Gastroesophageal sphincter (tissue), 4 donors: ENCODE measurements at regions not wholly inside any gene's neighbourhood (a gene's known extent, or its start where the extent isn't known, plus 50 kb on each side); places are given as distances from the start of the nearest gene placed in this dataset.

Source experiments
- ATAC-seq: fragments of 150-250 bp; one replicate; pipeline ENCODE4 v1.9.1; 2016; ENCODE audit warnings: mild to moderate bottlenecking, moderate library complexity
- H3K27ac ChIP-seq, 4 donors: fragments of 200-600 bp; sonication (generic) in 3 of 4; 1 replicate in 3 of 4; 2 replicates in 1 of 4; pipeline ENCODE4 v1.5.1; 2016 to 2019
- H3K27me3 ChIP-seq: fragments of 200-600 bp; sonication (generic); one replicate; pipeline ENCODE4 v1.5.1; 2019
- H3K36me3 ChIP-seq, 2 donors: fragments of 200-600 bp; sonication (generic); one replicate each; pipeline ENCODE4 v1.5.1; 2019; ENCODE audit warnings: control low read depth in 1 of 2
- H3K4me1 ChIP-seq, 3 donors: fragments of 200-600 bp; sonication (generic); 1 replicate in 2 of 3; 2 replicates in 1 of 3; pipeline ENCODE4 v1.5.1; 2016 to 2019; ENCODE audit warnings: control low read depth in 2 of 3
- H3K4me3 ChIP-seq, 2 donors: fragments of 200-600 bp; sonication (generic); one replicate each; pipeline ENCODE4 v1.5.1; 2019; ENCODE audit warnings: mild to moderate bottlenecking in 1 of 2, moderate library complexity in 1 of 2
- H3K9me3 ChIP-seq, 3 donors: fragments of 200-600 bp; sonication (generic); one replicate each; pipeline ENCODE4 v1.5.1; 2017 to 2019; ENCODE audit warnings: control low read depth in 2 of 3
- EP300 ChIP-seq: sonication (generic); formaldehyde crosslinking; IDR thresholded peaks from one replicate; pipeline ENCODE4 v1.6.1; 2017; ENCODE audit warnings: antibody characterized with exemption, mild to moderate bottlenecking
- POLR2A ChIP-seq, 2 donors: fragments of 450-650 bp; IDR thresholded peaks; one replicate each; pipeline ENCODE4 v1.6.1; 2017; ENCODE audit warnings: antibody characterized with exemption in 2 of 2, mild to moderate bottlenecking in 2 of 2, moderate library complexity in 1 of 2
- POLR2AphosphoS5 ChIP-seq: sonication (generic); formaldehyde crosslinking; IDR thresholded peaks from one replicate; pipeline ENCODE4 v1.6.1; 2017; ENCODE audit warnings: antibody characterized with exemption
- WGBS, 2 donors: methylation state at CpG; one replicate each; pipeline ENCODE4 v1.1.5; 2018; ENCODE audit warnings: low coverage in 1 of 2; 5-methylcytosine and 5-hydroxymethylcytosine counted together
- TF ChIP-seq, protein P1 (sequence below), 4 experiments: fragments of 200-600 bp in 2 of 4; fragments of 450-650 bp in 2 of 4; sonication (generic) in 1 of 4; IDR thresholded peaks; one replicate each; pipeline ENCODE4 v1.5.1; 2017 to 2019; ENCODE audit warnings: antibody characterized with exemption in 4 of 4, mild to moderate bottlenecking in 2 of 4, moderate library complexity in 2 of 4

DNA sequence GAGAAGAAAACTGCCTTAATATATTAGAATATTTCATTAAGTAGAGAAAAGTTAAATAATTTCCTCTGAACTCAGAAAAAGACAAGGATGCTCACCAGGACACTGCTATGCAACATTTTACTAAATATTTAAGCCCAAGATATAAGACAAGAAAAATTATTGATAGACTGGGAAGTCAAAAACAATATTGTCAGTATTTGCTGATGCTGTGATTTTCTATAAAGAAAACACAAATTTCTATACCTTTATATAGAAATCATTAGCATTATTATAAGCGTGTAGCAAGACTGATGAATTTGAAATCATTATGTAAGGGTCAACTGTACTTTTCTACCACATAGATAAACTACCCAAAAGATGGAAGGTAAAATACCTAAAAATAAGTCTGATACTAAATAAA is 451.0 kb downstream of the RNF144A start:
- WGBS, 2 donors = 97 to 100% methylated on average over 1 of the region's 1 CpG

DNA sequence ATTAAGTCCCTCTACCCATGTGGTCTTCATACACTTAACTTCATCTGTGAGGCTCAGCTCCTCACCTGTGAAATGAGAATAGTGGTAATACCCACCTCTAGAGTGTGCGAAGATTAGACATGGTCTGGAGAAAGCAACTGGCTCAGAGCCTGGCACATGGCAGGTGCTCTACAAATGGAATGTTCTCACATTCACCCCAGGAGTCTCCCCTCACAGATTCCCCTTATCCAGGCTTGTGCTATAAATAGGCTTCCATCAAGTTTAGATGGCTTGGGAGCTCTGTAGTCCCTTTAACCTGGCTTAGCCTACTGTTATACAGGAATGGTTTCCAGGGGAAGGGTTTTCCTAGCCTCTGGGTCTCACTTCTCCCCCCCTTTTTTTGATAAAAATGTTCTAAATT is 455.9 kb downstream of the RNF144A start:
- Histone ChIP-seq H3K36me3 (no peaks in the 10 kb centered on the region), H3K27me3 (no peaks in the 10 kb centered on the region), H3K9me3 (peaks cover 0 to 22% (median 0%) of the 10 kb centered on the region in 3 donors), H3K4me3 (no peak overlapping the region), H3K4me1 (no peaks in the 10 kb centered on the region), H3K27ac (no peak overlapping the region)
- ATAC-seq = no peak
- 90% methylated on average over 1 of the region's 1 CpG; no CpG with 5 or more reads in 1 of the 2 donors for WGBS, 2 donors
- TF ChIP-seq, protein P1, sequence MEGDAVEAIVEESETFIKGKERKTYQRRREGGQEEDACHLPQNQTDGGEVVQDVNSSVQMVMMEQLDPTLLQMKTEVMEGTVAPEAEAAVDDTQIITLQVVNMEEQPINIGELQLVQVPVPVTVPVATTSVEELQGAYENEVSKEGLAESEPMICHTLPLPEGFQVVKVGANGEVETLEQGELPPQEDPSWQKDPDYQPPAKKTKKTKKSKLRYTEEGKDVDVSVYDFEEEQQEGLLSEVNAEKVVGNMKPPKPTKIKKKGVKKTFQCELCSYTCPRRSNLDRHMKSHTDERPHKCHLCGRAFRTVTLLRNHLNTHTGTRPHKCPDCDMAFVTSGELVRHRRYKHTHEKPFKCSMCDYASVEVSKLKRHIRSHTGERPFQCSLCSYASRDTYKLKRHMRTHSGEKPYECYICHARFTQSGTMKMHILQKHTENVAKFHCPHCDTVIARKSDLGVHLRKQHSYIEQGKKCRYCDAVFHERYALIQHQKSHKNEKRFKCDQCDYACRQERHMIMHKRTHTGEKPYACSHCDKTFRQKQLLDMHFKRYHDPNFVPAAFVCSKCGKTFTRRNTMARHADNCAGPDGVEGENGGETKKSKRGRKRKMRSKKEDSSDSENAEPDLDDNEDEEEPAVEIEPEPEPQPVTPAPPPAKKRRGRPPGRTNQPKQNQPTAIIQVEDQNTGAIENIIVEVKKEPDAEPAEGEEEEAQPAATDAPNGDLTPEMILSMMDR (IDR thresholded peaks at IDR 0.05) = no peak
- no peak for TF ChIP-seq EP300
- no peak for TF ChIP-seq POLR2AphosphoS5
- no peak for TF ChIP-seq POLR2A (IDR thresholded peaks at IDR 0.05)

More for the DNA sequence above, 451.0 kb downstream of the RNF144A start:
- ATAC-seq = no peak
- Histone ChIP-seq H3K4me3 (no peak overlapping the region), H3K4me1 (no peaks in the 10 kb centered on the region), H3K36me3 (no peaks in the 10 kb centered on the region), H3K27ac (no peak overlapping the region), H3K9me3 (peaks cover 0 to 24% (median 0%) of the 10 kb centered on the region in 3 donors), H3K27me3 (no peaks in the 10 kb centered on the region)
- TF ChIP-seq POLR2A (IDR thresholded peaks at IDR 0.05) = no peak
- TF ChIP-seq, protein P1 (IDR thresholded peaks at IDR 0.05) = no peak
- TF ChIP-seq POLR2AphosphoS5 = no peak
- no peak for TF ChIP-seq EP300

DNA sequence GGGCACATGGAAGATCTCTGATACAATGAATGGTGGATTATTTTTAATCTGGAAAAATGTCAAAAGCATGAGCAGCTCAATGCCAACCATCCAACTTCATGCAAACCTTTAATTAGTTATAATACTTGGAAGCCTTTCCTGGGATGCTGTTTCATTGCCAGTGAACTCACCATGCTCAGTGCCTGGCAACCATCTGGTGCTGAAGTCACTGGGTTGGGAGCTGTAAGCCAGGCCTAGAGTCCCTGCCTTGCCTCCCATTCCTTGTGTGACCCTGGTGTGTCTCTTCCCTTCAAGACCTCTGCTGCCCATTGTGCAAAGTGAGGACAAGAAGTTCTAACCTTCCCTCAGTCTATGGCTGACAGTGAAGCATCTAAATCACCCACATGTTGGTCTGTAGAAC is 458.7 kb downstream of the RNF144A start:
- ATAC-seq = no peak
- Histone ChIP-seq H3K4me1 (no peaks in the 10 kb centered on the region), H3K4me3 (no peak overlapping the region), H3K27me3 (no peaks in the 10 kb centered on the region), H3K27ac (no peak overlapping the region), H3K36me3 (no peaks in the 10 kb centered on the region), H3K9me3 (no peaks in the 10 kb centered on the region)
- no peak for TF ChIP-seq POLR2A (IDR thresholded peaks at IDR 0.05)

DNA sequence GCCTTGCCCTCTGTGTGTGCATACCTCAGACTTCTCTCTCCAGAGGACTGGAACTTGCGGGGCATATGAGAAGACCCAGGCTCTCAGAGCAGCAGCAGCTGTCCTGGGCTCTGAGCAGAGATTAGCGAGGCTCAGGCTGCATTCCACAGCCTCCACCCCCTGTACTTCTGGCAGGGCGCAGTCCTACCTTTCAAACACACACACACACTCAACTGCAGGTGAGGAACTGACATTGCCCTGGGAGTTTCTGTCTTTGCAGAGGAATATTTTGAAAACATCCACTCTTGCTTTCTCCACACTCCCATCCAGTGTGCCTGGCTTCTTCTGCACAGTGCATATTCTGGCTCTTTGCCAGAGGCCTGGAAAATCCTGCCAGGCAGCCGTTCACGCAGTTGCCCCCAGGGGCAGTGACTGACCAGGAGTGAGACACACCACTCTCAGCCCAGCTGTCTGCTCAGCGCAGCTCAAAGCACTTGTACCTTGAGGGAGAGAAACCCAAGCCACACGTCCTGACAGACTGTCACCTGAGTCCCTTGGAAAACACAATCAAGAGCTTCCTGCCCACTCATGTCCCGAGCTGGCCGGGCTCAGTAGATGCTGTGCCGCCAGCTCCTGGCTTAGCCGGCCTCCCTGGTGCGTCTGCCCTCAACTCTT is 460.8 kb downstream of the RNF144A start:
- Histone ChIP-seq H3K4me3 (no peak overlapping the region), H3K27ac (no peak overlapping the region), H3K9me3 (no peaks in the 10 kb centered on the region), H3K4me1 (no peaks in the 10 kb centered on the region), H3K36me3 (no peaks in the 10 kb centered on the region), H3K27me3 (no peaks in the 10 kb centered on the region)
- 45 to 61% methylated on average over 7 to 8 of the region's 12 CpGs for WGBS, 2 donors
- ATAC-seq = no peak
- TF ChIP-seq POLR2A (IDR thresholded peaks at IDR 0.05) = no peak
- no peak for TF ChIP-seq EP300
- TF ChIP-seq, protein P1 (IDR thresholded peaks at IDR 0.05) = no peak
- no peak for TF ChIP-seq POLR2AphosphoS5

DNA sequence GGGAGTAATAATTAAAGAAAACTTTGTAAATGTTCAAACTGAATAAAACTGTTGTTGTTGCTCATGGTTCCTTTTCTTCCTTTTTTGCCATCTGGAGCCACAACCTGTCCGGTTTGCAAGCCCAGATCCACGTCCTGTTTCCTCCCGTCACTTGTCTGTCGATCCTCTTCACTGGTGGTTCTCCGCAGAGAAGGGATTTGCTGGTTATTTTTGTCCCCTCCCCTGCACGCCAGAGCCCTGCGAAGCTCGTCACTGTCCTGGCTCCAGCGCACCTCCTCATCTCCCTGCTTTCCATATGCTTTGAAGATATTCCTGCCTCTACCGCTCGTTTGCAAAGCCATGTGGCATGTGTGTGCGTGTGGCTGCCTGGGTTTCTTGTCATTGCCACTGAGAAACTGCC is 461.4 kb downstream of the RNF144A start:
- H3K9me3 ChIP-seq = no peaks in the 10 kb centered on the region
- no peak for TF ChIP-seq POLR2AphosphoS5
- TF ChIP-seq EP300 = no peak
- TF ChIP-seq, protein P1 (IDR thresholded peaks at IDR 0.05) = no peak
- TF ChIP-seq POLR2A (IDR thresholded peaks at IDR 0.05) = no peak
- H3K27ac ChIP-seq = no peak overlapping the region
- no peaks in the 10 kb centered on the region for H3K27me3 ChIP-seq
- ATAC-seq = no peak
- H3K4me1 ChIP-seq = no peaks in the 10 kb centered on the region
- WGBS, 2 donors = 69 to 100% methylated on average over 2 to 10 of the region's 12 CpGs
- H3K36me3 ChIP-seq = no peaks in the 10 kb centered on the region
- H3K4me3 ChIP-seq = no peak overlapping the region
